Activated CD8-positive, alpha-beta T cell treated with anti-CD3 and anti-CD28 coated beads, Interleukin-2, amount 10 ng/mL, durations not matched to agents 7 days and 5 days (primary cell): ENCODE measurements at regions not wholly inside any gene's neighbourhood (a gene's known extent, or its start where the extent isn't known, plus 50 kb on each side); places are given as distances from the start of the nearest gene placed in this dataset.

Experiments
- ATAC-seq: fragments of 150-1000 bp; cut with Tn5 transposase; one replicate; pipeline ENCODE4 v1.10.0; 2021; ENCODE audit warnings: moderate library complexity
- CTCF ChIA-PET: fragments of 350-600 bp; sonication (Branson Sonifier 250); formaldehyde crosslinking; loops from one replicate; lab custom pipeline; 2021; ENCODE audit warnings: antibody characterized with exemption; lab: Charles Lee
- POLR2A ChIA-PET: fragments of 350-600 bp; sonication (Branson Sonifier 250); formaldehyde crosslinking; loops from one replicate; lab custom pipeline; 2021; ENCODE audit warnings: antibody characterized with exemption; lab: Charles Lee
- DNase-seq: peaks from one replicate; pipeline ENCODE4 v3.0.0-alpha.2; 2020
- H3K27ac Mint-ChIP-seq: one replicate; pipeline ENCODE4 v1.8.0; 2021; ENCODE audit warnings: mild to moderate bottlenecking, mixed read lengths
- H3K27me3 Mint-ChIP-seq: one replicate; pipeline ENCODE4 v1.8.0; 2021; ENCODE audit warnings: low read depth, mixed read lengths
- H3K36me3 Mint-ChIP-seq: one replicate; pipeline ENCODE4 v1.8.0; 2021; ENCODE audit warnings: low read depth, mixed read lengths
- H3K4me1 Mint-ChIP-seq: one replicate; pipeline ENCODE4 v1.8.0; 2021; ENCODE audit warnings: low read depth, mixed read lengths
- H3K4me3 Mint-ChIP-seq: one replicate; pipeline ENCODE4 v1.8.0; 2021; ENCODE audit warnings: mild to moderate bottlenecking, mixed read lengths
- H3K9me3 Mint-ChIP-seq: one replicate; pipeline ENCODE4 v1.8.0; 2022; ENCODE audit warnings: mixed read lengths; ENCODE audit not compliant: insufficient read depth

- ATAC-seq (no peak), DNase-seq (no peak)
- CTCF ChIA-PET: no interaction called here
- Mint-ChIP-seq H3K4me1 (no peaks in the 10 kb centered on the region), H3K9me3 (no peaks in the 10 kb centered on the region), H3K27me3 (no peaks in the 10 kb centered on the region), H3K4me3 (no peak overlapping the region), H3K27ac (no peak overlapping the region), H3K36me3 (no peaks in the 10 kb centered on the region)
- POLR2A ChIA-PET: no interaction called here
Observed at GRCh38 chr14:58778202-58778601, 140.4 kb downstream of the DACT1 start.

DNA sequence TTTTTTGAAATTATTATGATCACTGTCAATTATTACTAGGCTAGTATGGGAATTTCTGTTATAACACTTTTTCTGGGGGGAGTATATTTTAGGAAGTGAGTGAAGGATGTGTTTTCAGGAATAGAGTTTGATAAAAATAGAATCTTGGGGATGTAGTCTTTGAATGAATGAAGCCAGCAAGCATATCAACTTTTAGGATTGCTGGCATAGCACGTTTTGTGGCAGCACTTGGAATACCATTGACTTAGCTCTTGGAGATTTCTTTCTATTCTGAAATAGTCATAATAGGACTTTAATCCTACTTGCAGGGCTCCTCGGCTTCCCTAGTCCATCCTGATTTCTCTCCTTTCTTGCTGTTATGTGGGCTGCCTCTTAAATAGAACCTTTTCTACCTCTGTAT lies 141.6 kb downstream of the DACT1 start:
- Mint-ChIP-seq H3K27ac (no peak overlapping the region), H3K4me3 (no peak overlapping the region), H3K9me3 (no peaks in the 10 kb centered on the region), H3K4me1 (no peaks in the 10 kb centered on the region), H3K27me3 (no peaks in the 10 kb centered on the region), H3K36me3 (no peaks in the 10 kb centered on the region)
- no peak for DNase-seq
- POLR2A ChIA-PET: no interaction called here
- CTCF ChIA-PET: no interaction called here
- ATAC-seq: no peak

DNA sequence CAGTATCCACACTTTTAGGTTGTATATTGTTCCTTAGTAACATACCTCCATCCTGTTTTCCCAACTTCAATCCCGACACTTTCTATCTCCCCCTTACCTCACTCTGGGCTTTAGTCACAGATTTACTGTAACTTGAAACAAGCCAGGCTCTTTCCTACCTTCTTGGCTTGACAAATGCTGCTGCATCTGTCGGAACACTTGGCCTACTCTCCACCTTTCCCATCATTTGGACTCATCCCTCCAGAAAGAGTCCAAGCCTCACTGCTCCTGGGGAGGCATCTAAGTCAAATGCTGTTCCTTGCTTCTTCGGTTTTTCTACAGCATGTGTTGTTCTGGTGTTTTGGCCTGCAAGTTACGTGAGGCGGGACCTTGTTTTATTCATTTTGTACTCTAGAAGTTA lies 142.4 kb downstream of the DACT1 start:
- DNase-seq (no peak), ATAC-seq (no peak)
- H3K4me1 Mint-ChIP-seq: no peaks in the 10 kb centered on the region
- no peaks in the 10 kb centered on the region for H3K36me3 Mint-ChIP-seq
- no peak overlapping the region for H3K4me3 Mint-ChIP-seq
- H3K27me3 Mint-ChIP-seq: no peaks in the 10 kb centered on the region
- CTCF ChIA-PET: no interaction called here
- no peaks in the 10 kb centered on the region for H3K9me3 Mint-ChIP-seq
- POLR2A ChIA-PET: no interaction called here
- no peak overlapping the region for H3K27ac Mint-ChIP-seq

- CTCF ChIA-PET: no interaction called here
- DNase-seq: no peak
- H3K9me3 Mint-ChIP-seq: no peaks in the 10 kb centered on the region
Observed at GRCh38 chr14:58780605-58781004, 142.8 kb downstream of the DACT1 start.

DNA sequence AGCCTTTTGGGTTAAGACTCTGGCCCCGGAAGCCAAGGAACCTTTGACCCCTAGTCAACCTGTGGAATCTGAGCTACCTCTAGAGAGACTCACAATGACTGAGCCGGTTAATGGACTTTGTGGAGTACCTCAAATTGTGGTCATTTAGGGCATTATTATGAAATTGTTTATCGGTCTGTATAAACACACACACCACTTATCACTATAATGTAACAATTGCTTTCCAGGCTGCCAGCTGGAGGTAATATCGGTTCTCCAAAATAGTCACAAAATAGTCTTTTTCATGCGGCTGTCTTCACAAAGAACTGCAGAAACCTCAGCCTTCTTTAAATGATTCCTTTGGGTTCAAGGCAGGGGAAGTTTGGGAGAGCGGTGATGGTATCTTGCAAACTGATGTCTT lies 144.2 kb downstream of the DACT1 start:
- Mint-ChIP-seq H3K4me1 (no peaks in the 10 kb centered on the region), H3K9me3 (no peaks in the 10 kb centered on the region), H3K27ac (no peak overlapping the region), H3K36me3 (no peaks in the 10 kb centered on the region), H3K4me3 (no peak overlapping the region), H3K27me3 (no peaks in the 10 kb centered on the region)
- DNase-seq (no peak), ATAC-seq (no peak)
- ChIA-PET CTCF (interaction anchor here (0.6 kb wide), 1 partner anchor 95 kb away, joined by 3 read pairs; no protein-coding TSS in a partner anchor), POLR2A (no interaction called here)

More at GRCh38 chr14:58780605-58781004, 142.8 kb downstream of the DACT1 start:
- POLR2A ChIA-PET: no interaction called here
- no peak overlapping the region for H3K4me3 Mint-ChIP-seq
- no peaks in the 10 kb centered on the region for H3K27me3 Mint-ChIP-seq
- no peaks in the 10 kb centered on the region for H3K36me3 Mint-ChIP-seq
- H3K4me1 Mint-ChIP-seq: no peaks in the 10 kb centered on the region
- no peak overlapping the region for H3K27ac Mint-ChIP-seq
- ATAC-seq: no peak

DNA sequence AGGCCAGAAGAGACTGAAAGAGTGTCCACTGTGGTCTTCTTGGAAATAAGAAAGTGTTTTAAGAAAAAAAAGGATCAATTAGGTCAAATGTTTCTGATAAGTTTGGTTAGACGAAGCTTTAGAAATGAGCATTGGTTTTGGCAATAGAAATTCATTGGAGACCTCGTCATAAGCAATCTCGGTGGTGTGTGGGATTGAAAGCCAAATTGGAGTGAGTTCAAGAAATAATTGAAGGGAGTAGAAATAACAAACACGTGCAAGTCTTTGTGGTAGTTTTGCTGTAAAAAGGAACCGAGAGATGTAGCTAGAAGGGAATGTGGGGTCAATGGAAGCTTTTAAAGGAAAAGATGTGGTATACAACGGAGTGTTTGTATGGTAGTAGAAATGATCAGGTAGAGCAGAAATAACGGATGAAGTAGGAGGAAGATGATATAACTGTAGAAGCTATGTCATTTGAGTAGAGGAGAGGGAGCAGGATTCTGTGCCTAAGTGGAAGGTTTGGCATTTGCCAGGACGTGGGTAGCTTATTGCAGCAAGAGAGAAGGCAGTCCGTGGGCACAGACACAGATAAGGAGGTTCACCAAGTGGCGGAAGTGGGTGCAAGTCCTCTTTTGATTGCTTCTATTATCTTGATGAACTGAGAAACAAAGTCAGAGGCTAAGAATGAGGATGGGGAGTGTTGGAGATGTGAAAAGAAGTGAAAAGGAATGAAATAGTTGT lies 146.2 kb downstream of the DACT1 start:
- no peaks in the 10 kb centered on the region for H3K4me1 Mint-ChIP-seq
- CTCF ChIA-PET: no interaction called here
- DNase-seq (no peak), ATAC-seq (no peak)
- H3K36me3 Mint-ChIP-seq: no peaks in the 10 kb centered on the region
- H3K27me3 Mint-ChIP-seq: peaks cover 4% of the 10 kb centered on the region
- POLR2A ChIA-PET: no interaction called here
- H3K27ac Mint-ChIP-seq: no peak overlapping the region
- H3K9me3 Mint-ChIP-seq: no peaks in the 10 kb centered on the region
- H3K4me3 Mint-ChIP-seq: no peak overlapping the region

GRCh38 chr14:58784931-58785330 lies 147.2 kb downstream of the DACT1 start:
- no peak for ATAC-seq
- H3K27ac Mint-ChIP-seq: no peak overlapping the region
- ChIA-PET POLR2A (no interaction called here), CTCF (no interaction called here)
- DNase-seq: no peak
- peaks cover 4% of the 10 kb centered on the region for H3K27me3 Mint-ChIP-seq
- no peaks in the 10 kb centered on the region for H3K9me3 Mint-ChIP-seq
- no peak overlapping the region for H3K4me3 Mint-ChIP-seq
- H3K36me3 Mint-ChIP-seq: no peaks in the 10 kb centered on the region
- H3K4me1 Mint-ChIP-seq: no peaks in the 10 kb centered on the region

DNA sequence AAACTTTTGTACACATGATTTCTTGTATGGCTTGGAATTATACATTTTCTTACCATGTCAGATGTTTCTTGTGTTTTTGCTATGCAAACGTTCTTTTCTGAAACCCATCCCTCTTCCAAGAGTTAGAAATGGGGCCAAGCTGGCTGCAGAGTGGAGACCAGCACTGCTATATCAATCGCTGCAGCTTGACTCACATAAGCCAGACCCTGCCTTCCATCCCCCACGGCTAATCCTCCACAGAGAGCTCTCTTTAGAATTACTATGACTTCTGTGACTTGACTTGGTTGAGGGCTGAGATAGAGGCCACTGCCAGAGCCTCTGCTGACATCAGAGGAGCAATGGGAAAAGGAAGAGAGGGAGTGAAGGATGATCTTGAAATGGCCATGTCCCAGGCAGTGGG lies 147.9 kb downstream of the DACT1 start:
- Mint-ChIP-seq H3K4me1 (no peaks in the 10 kb centered on the region), H3K9me3 (no peaks in the 10 kb centered on the region), H3K36me3 (no peaks in the 10 kb centered on the region), H3K4me3 (no peak overlapping the region), H3K27ac (no peak overlapping the region), H3K27me3 (peaks cover 4% of the 10 kb centered on the region)
- DNase-seq (no peak), ATAC-seq (no peak)
- ChIA-PET CTCF (no interaction called here), POLR2A (interaction anchor here (0.5 kb wide), 1 partner anchor 859 kb away, joined by 3 read pairs; no protein-coding TSS in a partner anchor)

GRCh38 chr14:58787592-58787991 lies 149.8 kb downstream of the DACT1 start:
- H3K36me3 Mint-ChIP-seq: no peaks in the 10 kb centered on the region
- POLR2A ChIA-PET: no interaction called here
- ATAC-seq (no peak), DNase-seq (no peak)
- no peak overlapping the region for H3K4me3 Mint-ChIP-seq
- H3K9me3 Mint-ChIP-seq: no peaks in the 10 kb centered on the region
- no peaks in the 10 kb centered on the region for H3K4me1 Mint-ChIP-seq
- CTCF ChIA-PET: no interaction called here
- no peak overlapping the region for H3K27ac Mint-ChIP-seq
- H3K27me3 Mint-ChIP-seq: peaks cover 4% of the 10 kb centered on the region

DNA sequence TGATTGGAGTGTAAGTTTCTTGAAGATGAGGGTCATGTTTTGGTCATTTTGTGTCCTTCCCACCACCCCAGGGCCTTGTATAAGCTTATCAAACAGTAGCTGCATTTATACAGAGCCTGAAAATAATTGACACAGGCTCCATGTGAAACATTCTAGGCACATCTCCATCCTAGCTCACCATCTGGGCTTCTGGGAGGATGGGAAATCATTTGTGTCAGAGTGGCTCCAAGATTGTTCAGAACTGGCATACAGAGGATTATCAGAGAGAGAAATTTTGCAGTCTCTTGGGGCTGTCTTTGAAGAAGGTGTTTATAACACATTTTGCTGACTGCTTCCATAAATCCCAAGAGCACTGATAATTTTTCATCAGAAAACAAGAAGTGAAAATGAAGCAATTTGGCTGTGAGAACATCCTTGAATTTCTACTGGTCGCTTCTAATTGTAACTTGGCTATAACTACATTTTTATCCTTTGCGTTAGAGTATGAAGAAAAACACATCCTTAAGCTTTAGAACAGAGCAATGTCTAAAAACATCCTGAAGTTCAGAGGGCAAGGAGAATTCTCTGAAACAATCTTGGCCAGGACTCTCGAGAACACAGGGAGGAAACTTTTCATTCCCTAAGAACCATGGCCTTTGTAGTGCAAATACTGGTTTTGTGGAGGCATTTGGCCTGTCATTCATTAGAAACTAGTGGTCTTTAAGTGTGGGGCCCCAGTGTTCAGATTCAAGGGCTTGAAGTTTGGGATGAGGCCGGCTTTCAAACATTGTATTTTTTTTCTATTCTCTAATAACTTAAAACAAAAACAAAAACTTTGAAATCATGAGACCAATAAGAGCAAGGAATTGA lies 151.1 kb downstream of the DACT1 start:
- ChIA-PET POLR2A (no interaction called here), CTCF (no interaction called here)
- H3K4me3 Mint-ChIP-seq: no peak overlapping the region
- ATAC-seq (no peak), DNase-seq (no peak)
- H3K27ac Mint-ChIP-seq: no peak overlapping the region
- H3K4me1 Mint-ChIP-seq: no peaks in the 10 kb centered on the region
- no peaks in the 10 kb centered on the region for H3K9me3 Mint-ChIP-seq
- peaks cover 7% of the 10 kb centered on the region for H3K27me3 Mint-ChIP-seq
- H3K36me3 Mint-ChIP-seq: no peaks in the 10 kb centered on the region

GRCh38 chr14:58789736-58790135 lies 152.0 kb downstream of the DACT1 start:
- no peaks in the 10 kb centered on the region for H3K9me3 Mint-ChIP-seq
- CTCF ChIA-PET: no interaction called here
- H3K27me3 Mint-ChIP-seq: peaks cover 7% of the 10 kb centered on the region
- no peaks in the 10 kb centered on the region for H3K36me3 Mint-ChIP-seq
- H3K4me1 Mint-ChIP-seq: no peaks in the 10 kb centered on the region
- POLR2A ChIA-PET: no interaction called here
- no peak overlapping the region for H3K4me3 Mint-ChIP-seq
- H3K27ac Mint-ChIP-seq: no peak overlapping the region
- DNase-seq: no peak
- no peak for ATAC-seq

DNA sequence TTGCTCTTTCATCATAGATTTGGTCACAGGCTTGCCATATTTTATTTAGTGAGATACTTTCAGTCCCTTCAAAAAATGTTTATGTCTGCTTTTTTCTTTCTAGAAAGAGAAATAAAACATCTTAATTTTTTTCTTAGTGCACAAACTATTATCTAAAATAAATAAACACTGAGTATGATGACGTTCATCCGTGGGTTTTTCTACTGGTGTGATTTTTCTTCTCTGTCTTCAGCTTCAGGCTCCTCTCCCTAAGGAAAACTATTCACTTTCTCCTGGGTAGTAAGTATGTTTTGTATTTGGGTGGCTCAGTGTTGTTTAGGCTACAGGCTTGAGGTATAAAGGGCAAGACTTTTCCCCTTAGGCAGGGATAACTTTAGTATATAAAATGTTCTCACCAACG lies 154.7 kb downstream of the DACT1 start:
- DNase-seq: no peak
- no peak overlapping the region for H3K27ac Mint-ChIP-seq
- CTCF ChIA-PET: no interaction called here
- H3K27me3 Mint-ChIP-seq: peaks cover 7% of the 10 kb centered on the region
- no peaks in the 10 kb centered on the region for H3K9me3 Mint-ChIP-seq
- POLR2A ChIA-PET: no interaction called here
- no peaks in the 10 kb centered on the region for H3K4me1 Mint-ChIP-seq
- no peak overlapping the region for H3K4me3 Mint-ChIP-seq
- ATAC-seq: no peak
- H3K36me3 Mint-ChIP-seq: no peaks in the 10 kb centered on the region
